ENCODE measurements at regions not wholly inside any gene's neighbourhood (a gene's known extent, or its start where the extent isn't known, plus 50 kb on each side); places are given as distances from the start of the nearest gene placed in this dataset.

DNA sequence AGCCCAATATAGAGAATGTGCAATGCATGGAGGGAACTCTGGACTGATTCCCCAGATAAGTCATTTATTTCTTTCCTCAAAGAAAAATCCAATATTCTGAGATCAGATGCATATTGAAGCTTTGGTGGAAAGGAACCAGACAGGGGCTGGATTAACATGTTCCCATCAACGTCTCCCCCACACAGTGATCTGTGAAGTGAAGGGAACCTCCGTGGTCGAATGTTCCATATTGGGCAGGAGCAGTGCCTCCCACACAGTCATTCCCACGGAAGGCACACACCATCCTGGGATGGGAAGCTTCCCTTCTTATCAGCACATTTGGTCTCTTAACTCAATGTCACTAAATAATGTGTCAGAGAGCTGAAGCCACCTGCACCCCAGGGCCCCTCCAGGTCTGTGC, 247.1 kb downstream of the BCL11B start:
- no peaks in the 10 kb centered on the region for H3K36me3 ChIP-seq (ENCODE audit: control insufficient read depth, insufficient read depth, low read length)
- H3K27me3 ChIP-seq (ENCODE audit: control insufficient read depth, insufficient read depth, low read length), result no peaks in the 10 kb centered on the region

DNA sequence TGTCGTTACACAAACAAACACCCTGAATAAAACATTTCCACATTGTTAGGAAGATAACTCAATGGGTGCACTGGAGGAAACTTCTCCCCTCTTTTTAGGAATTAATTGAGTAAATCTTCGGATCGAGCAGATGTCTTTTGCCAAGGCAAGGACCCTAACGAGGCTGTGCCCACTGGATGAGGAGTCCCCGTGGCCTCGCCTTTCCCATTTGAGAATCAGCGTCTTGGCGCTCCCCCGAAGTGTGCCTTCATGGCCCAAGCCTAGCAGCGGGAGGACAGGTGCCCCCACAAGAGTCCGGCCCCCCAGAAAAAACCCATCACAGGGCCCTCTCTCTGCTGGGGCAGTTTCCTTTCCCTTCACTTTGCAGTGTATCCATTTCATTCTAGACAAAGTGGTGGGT, 246.6 kb downstream of the BCL11B start:
- H3K36me3 ChIP-seq (ENCODE audit: control insufficient read depth, insufficient read depth, low read length), result no peaks in the 10 kb centered on the region
- H3K4me3 ChIP-seq (ENCODE audit: low read length), result no peak overlapping the region
- no peaks in the 10 kb centered on the region for H3K27me3 ChIP-seq (ENCODE audit: control insufficient read depth, insufficient read depth, low read length)
- no peaks in the 10 kb centered on the region for H3K4me1 ChIP-seq (ENCODE audit: control insufficient read depth, insufficient read depth, low read length)
- H3K9me3 ChIP-seq (ENCODE audit: control insufficient read depth, low read length), result no peaks in the 10 kb centered on the region
- no peak overlapping the region for H3K9ac ChIP-seq (ENCODE audit: low read length)

More for the DNA sequence above, 247.1 kb downstream of the BCL11B start:
- Histone ChIP-seq H3K9ac (ENCODE audit: low read length) (no peak overlapping the region), H3K4me1 (ENCODE audit: control insufficient read depth, insufficient read depth, low read length) (no peaks in the 10 kb centered on the region), H3K4me3 (ENCODE audit: low read length) (no peak overlapping the region), H3K9me3 (ENCODE audit: control insufficient read depth, low read length) (no peaks in the 10 kb centered on the region)

DNA sequence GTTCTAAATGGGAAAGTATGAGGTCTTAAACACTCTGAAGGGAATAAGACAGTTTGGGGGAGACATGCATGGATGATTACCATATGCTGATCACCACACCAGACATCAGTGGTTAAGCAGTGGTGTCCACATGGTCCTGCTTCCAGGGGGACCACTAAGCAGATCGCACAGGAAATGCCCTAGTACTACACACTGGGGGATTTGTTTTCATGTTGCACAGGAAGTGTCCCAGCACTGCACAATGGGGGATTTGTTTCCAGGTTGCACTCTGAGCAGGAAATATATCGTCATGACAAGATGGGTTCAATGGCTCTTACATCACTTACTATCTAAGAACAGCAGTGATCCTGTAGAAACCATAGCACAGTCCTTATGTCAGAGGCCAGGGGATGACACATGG, 245.5 kb downstream of the BCL11B start:
- no peaks in the 10 kb centered on the region for H3K27me3 ChIP-seq (ENCODE audit: control insufficient read depth, insufficient read depth, low read length)
- no peaks in the 10 kb centered on the region for H3K4me1 ChIP-seq (ENCODE audit: control insufficient read depth, insufficient read depth, low read length)
- no peak overlapping the region for H3K4me3 ChIP-seq (ENCODE audit: low read length)
- no peaks in the 10 kb centered on the region for H3K36me3 ChIP-seq (ENCODE audit: control insufficient read depth, insufficient read depth, low read length)
- no peaks in the 10 kb centered on the region for H3K9me3 ChIP-seq (ENCODE audit: control insufficient read depth, low read length)
- H3K9ac ChIP-seq (ENCODE audit: low read length), result no peak overlapping the region

DNA sequence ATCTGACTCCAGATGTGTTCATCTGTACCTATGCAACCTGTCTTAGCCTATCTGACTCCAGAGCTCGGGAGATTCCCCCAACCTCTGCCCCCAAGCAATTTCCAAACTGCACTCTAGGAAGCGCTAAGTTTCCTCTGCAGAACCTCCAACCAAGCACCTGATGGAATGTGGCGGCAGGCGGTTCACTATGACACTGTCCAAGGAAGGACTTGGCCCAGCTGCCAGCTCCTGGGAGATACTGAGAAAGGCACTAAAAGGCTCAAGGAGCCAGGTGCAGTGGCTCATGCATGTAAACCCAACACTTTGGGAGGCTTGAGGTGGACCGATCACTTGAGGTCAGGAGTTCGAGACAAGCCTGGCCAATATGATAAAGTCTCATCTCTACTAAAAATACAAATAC, 244.0 kb downstream of the BCL11B start:
- Histone ChIP-seq H3K27me3 (ENCODE audit: control insufficient read depth, insufficient read depth, low read length) (no peaks in the 10 kb centered on the region), H3K9me3 (ENCODE audit: control insufficient read depth, low read length) (no peaks in the 10 kb centered on the region), H3K4me3 (ENCODE audit: low read length) (no peak overlapping the region), H3K4me1 (ENCODE audit: control insufficient read depth, insufficient read depth, low read length) (no peaks in the 10 kb centered on the region), H3K36me3 (ENCODE audit: control insufficient read depth, insufficient read depth, low read length) (no peaks in the 10 kb centered on the region), H3K9ac (ENCODE audit: low read length) (no peak overlapping the region)

DNA sequence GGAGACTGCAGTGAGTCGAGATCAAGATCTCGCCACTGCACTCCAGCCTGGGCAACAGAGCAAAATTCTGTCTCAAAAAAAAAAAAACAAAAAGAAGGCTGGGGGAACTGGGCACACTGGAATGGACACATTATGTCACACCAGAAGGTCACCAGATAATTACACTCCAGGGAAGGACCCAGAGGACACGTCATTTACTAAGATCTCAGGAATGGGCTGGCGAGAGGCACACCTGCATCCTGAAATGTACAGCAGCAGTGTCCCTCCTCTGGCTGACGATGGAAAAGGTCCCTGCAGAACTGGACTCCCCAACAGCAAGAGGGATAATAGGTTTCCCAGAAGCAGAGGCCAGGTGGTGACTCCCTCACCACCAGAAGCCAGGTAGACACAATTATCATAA, 243.5 kb downstream of the BCL11B start:
- Histone ChIP-seq H3K4me1 (ENCODE audit: control insufficient read depth, insufficient read depth, low read length) (no peaks in the 10 kb centered on the region), H3K9me3 (ENCODE audit: control insufficient read depth, low read length) (no peaks in the 10 kb centered on the region), H3K9ac (ENCODE audit: low read length) (no peak overlapping the region), H3K4me3 (ENCODE audit: low read length) (no peak overlapping the region), H3K36me3 (ENCODE audit: control insufficient read depth, insufficient read depth, low read length) (no peaks in the 10 kb centered on the region), H3K27me3 (ENCODE audit: control insufficient read depth, insufficient read depth, low read length) (no peaks in the 10 kb centered on the region)

DNA sequence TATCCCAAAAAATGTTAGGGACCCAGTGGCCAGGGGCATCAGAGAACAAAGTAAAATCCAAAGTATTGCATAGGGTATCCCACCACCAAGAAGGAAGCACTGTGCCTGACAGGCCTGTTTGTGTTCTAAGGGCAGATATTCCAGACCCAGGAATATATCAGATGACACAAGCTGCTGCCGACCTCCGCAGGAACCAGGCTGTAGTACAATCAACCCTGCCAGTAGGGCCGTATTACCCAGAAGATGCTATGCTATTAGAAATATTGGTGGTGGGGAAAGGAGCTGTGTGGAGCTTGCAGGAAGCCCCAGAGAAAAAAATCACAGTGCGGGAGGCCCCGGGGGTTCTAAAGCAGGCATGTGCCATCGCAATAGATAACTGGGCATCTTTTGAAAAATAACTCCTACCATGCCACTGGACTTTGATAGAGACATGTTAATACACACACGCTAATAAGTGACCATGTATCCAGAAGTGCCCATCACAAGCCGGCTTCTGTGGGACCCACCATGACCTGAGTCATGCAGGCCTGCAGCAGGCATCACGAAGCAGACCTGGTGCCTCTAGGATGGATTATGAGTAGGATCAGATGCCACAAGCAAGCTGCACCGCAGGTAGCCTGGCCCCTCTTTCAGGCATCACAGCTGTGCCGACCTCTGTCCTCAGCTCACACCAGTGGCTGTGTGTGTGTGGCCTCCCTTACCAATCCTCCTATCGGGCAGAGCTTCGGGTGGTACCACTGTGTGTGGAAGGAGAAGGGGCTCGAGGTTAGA, 242.7 kb downstream of the BCL11B start:
- Histone ChIP-seq H3K36me3 (ENCODE audit: control insufficient read depth, insufficient read depth, low read length) (no peaks in the 10 kb centered on the region), H3K9ac (ENCODE audit: low read length) (no peak overlapping the region), H3K9me3 (ENCODE audit: control insufficient read depth, low read length) (no peaks in the 10 kb centered on the region), H3K27me3 (ENCODE audit: control insufficient read depth, insufficient read depth, low read length) (no peaks in the 10 kb centered on the region), H3K4me3 (ENCODE audit: low read length) (no peak overlapping the region), H3K4me1 (ENCODE audit: control insufficient read depth, insufficient read depth, low read length) (no peaks in the 10 kb centered on the region)

DNA sequence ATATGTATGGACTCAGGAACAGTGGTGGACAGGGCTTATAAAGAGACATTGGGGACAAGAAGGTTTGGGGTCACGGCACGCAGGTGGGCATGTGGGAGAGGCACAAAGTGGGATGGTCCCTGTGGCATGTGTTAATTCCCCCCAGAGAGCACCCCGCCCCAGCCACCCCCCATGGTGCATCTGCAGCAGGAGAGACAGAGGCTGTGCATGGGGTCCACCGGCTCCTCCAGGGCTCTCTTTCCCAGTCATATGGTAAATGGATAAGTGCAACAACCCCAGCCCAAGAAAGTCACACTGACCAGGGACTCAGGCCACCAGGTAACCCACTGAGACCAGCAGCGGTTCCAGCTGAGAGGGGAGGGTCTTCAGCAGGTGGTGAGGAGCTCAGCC, 242.1 kb downstream of the BCL11B start:
- Histone ChIP-seq H3K4me1 (ENCODE audit: control insufficient read depth, insufficient read depth, low read length) (no peaks in the 10 kb centered on the region), H3K27me3 (ENCODE audit: control insufficient read depth, insufficient read depth, low read length) (no peaks in the 10 kb centered on the region), H3K36me3 (ENCODE audit: control insufficient read depth, insufficient read depth, low read length) (no peaks in the 10 kb centered on the region), H3K9me3 (ENCODE audit: control insufficient read depth, low read length) (no peaks in the 10 kb centered on the region), H3K9ac (ENCODE audit: low read length) (no peak overlapping the region), H3K4me3 (ENCODE audit: low read length) (no peak overlapping the region)

DNA sequence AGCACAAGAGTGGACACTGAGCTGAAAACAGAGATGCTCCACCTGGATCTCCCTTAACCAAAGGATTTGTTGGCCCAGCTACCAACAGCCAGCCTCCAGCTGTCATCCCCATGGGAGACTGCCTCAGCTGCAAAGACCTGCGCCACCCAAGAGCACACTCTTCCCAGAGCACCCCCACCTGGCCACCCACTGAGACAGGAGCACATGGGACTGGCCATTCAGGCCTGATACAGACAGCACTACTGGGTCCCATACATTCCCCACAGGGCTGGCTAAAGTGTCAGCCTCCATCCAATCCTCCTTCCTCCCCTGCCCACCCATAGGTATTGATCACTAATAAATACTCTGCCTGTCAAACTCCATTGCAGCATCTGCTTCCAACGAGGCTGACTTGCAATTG, 241.5 kb downstream of the BCL11B start:
- H3K36me3 ChIP-seq (ENCODE audit: control insufficient read depth, insufficient read depth, low read length), result no peaks in the 10 kb centered on the region
- no peaks in the 10 kb centered on the region for H3K9me3 ChIP-seq (ENCODE audit: control insufficient read depth, low read length)
- peaks cover 5% of the 10 kb centered on the region for H3K4me1 ChIP-seq (ENCODE audit: control insufficient read depth, insufficient read depth, low read length)
- no peak overlapping the region for H3K4me3 ChIP-seq (ENCODE audit: low read length)
- H3K9ac ChIP-seq (ENCODE audit: low read length), result no peak overlapping the region
- H3K27me3 ChIP-seq (ENCODE audit: control insufficient read depth, insufficient read depth, low read length), result no peaks in the 10 kb centered on the region

DNA sequence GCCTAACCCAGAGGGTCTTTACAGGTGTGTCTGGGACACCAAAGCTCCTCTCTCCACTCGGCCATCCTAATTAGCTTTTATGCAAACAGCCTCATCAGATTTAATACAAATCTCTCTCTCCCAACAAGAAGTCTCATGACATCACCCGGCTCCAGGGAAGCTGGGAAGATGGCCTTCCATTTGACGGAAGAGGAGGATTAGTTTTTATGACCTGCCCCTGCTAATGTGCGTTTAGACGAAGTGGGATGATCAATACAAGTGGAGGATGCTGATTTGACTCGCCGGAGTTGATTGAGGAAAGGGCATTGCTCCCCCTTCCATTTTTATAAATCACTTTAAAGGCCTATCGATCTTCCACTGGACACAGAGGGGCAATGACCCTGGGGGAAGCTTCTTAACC, 239.2 kb downstream of the BCL11B start:
- H3K36me3 ChIP-seq (ENCODE audit: control insufficient read depth, insufficient read depth, low read length), result no peaks in the 10 kb centered on the region
- no peak overlapping the region for H3K4me3 ChIP-seq (ENCODE audit: low read length)
- no peaks in the 10 kb centered on the region for H3K9me3 ChIP-seq (ENCODE audit: control insufficient read depth, low read length)
- peaks cover 6% of the 10 kb centered on the region for H3K4me1 ChIP-seq (ENCODE audit: control insufficient read depth, insufficient read depth, low read length)
- H3K9ac ChIP-seq (ENCODE audit: low read length), result no peak overlapping the region
- no peaks in the 10 kb centered on the region for H3K27me3 ChIP-seq (ENCODE audit: control insufficient read depth, insufficient read depth, low read length)

DNA sequence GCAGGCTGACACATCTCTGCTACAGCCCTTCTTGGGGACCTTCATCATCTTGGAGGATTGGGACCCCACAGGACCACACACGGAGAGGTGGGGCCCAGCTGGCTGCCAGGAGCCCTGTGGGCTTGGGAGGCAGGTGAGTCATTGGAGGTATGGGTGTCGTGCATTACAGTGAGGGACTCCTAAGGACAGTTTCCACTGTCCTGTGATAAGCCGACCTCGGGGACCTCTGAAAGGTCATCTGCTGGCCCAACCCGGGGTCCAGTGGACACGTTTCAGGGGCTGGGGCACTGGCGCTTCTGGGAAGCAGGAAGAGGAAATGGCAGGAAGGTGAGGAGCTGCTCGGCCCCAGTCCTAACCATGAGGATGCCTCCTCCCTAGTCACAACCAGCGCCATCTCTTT, 238.0 kb downstream of the BCL11B start:
- Histone ChIP-seq H3K9me3 (ENCODE audit: control insufficient read depth, low read length) (no peaks in the 10 kb centered on the region), H3K4me1 (ENCODE audit: control insufficient read depth, insufficient read depth, low read length) (peaks cover 6% of the 10 kb centered on the region), H3K9ac (ENCODE audit: low read length) (no peak overlapping the region), H3K36me3 (ENCODE audit: control insufficient read depth, insufficient read depth, low read length) (no peaks in the 10 kb centered on the region), H3K4me3 (ENCODE audit: low read length) (no peak overlapping the region), H3K27me3 (ENCODE audit: control insufficient read depth, insufficient read depth, low read length) (no peaks in the 10 kb centered on the region)

DNA sequence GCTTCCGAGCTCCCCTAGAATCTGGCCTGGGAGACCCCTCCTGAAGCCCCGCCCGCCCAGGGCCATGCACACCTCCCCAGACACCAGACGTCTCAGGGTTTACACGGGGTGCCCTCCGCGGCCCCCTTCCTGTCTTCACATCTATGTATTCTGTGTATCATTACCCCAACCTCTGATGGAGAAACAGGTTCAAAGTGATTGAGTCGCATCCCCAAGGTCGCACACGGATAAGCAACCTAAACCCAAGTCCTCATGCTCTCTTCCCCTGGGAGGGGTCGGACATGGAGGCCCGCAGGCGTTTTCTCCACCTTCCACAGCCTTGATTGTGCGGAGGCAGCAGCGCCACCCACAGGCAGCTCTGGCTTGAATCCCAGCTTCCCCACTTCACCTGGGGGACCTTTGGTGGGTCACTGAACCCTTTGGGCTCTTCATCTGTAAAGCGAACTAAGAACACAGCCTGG, 237.3 kb downstream of the BCL11B start:
- Histone ChIP-seq H3K4me3 (ENCODE audit: low read length) (no peak overlapping the region), H3K9me3 (ENCODE audit: control insufficient read depth, low read length) (no peaks in the 10 kb centered on the region), H3K36me3 (ENCODE audit: control insufficient read depth, insufficient read depth, low read length) (no peaks in the 10 kb centered on the region), H3K27me3 (ENCODE audit: control insufficient read depth, insufficient read depth, low read length) (no peaks in the 10 kb centered on the region), H3K4me1 (ENCODE audit: control insufficient read depth, insufficient read depth, low read length) (peaks cover 6% of the 10 kb centered on the region), H3K9ac (ENCODE audit: low read length) (no peak overlapping the region)

DNA sequence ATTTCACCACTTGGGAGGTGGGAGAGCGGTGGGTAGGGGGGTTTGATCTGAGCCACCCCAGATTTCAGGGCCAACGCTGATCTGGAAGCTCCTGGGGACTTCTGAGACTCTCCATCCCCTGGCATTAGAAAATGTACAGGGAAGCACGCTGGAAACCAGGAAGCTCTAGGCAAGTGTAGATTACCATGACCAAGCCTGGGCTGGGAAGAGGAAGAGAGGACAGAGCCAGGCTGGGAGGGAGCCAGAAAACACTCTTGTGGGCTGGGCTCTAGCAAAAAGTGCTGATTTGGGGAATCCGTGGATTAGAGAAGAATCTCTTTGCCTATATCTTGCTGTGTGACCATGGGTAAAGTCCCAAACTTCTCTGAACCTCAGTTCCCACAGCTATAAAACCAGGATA, 236.7 kb downstream of the BCL11B start:
- Histone ChIP-seq H3K9ac (ENCODE audit: low read length) (no peak overlapping the region), H3K4me3 (ENCODE audit: low read length) (no peak overlapping the region)

More for the DNA sequence above, 236.7 kb downstream of the BCL11B start:
- Histone ChIP-seq H3K36me3 (ENCODE audit: control insufficient read depth, insufficient read depth, low read length) (no peaks in the 10 kb centered on the region), H3K4me1 (ENCODE audit: control insufficient read depth, insufficient read depth, low read length) (peaks cover 6% of the 10 kb centered on the region), H3K27me3 (ENCODE audit: control insufficient read depth, insufficient read depth, low read length) (no peaks in the 10 kb centered on the region), H3K9me3 (ENCODE audit: control insufficient read depth, low read length) (no peaks in the 10 kb centered on the region)

Data from mucosa of stomach (tissue), 1 donor.